Head of caudate nucleus (tissue), 42 donors: ENCODE measurements at regions not wholly inside any gene's neighbourhood (a gene's known extent, or its start where the extent isn't known, plus 50 kb on each side); places are given as distances from the start of the nearest gene placed in this dataset.

Source experiments
- DNase-seq, 42 donors: peaks; one replicate each; pipeline versions ENCODE4 v3.0.0 to v3.0.0-alpha.2; 2020 to 2021; ENCODE audit warnings: mixed read lengths in 7 of 42
- intact Hi-C: fragments of 100-400 bp; cut with DNase I; formaldehyde crosslinking; loops from one replicate; pipeline ENCODE4 v1.15.0; 2022

DNA sequence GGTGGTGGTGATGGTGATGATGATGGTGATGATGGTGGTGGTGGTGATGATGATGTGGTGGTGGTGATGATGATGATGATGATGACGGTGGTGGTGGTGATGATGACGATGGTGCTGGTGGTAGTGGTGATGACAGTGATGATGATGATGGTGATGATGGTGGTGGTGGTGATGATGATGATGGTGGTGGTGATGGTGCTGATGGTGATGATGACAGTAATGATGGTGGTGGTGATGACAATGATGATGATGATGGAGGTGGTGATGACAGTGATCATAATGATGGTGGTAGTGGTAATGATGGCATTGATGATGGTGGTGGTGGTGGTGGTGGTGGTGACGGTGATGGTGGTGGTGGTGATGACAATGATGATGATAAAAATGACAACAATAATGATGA is 52.1 kb upstream of the ANO1 start:
- intact Hi-C loops: no loop called here

DNA sequence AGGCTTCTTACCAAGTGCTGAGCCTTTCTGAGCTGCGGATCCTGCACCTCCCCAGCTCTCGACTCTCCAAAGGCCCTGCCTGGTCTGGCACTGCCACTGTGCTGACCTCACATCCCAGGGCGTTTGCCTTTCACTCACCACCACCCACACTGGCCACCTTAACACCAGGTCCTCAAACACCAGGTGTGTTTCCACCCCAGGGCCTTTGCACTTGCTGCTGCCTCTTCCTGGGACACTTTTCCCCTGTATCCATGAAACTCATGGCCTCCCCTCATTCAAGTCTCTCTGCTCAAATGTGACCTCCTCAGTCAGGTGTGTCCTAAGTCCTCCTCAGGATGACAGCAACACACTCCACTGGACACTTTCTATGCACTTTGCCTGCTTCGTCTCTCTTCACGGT is 51.4 kb upstream of the ANO1 start:
- no peak for DNase-seq
- intact Hi-C loops: no loop called here

More for the DNA sequence above, 52.1 kb upstream of the ANO1 start:
- DNase-seq: no peak

DNA sequence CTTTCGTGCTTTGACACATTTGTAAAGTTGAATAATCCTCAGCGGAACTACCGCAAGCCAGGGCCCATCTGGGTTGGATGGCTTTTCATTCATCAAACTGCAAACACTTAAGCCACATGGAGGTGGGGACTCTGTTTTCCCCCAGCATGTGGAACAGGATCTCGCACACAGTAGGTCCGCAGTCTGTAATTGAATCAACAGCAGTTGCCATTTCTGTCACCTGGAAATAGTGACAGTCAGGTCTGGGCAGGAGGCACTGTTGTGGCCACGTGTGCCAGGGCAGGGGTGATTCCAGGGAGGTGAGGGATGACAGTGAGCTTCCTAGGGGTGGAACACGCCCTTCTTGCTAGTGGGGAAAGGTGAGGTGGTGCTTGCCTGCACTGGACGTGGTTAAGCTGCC is 50.7 kb upstream of the ANO1 start:
- intact Hi-C loops: no loop called here
- no peak for DNase-seq

DNA sequence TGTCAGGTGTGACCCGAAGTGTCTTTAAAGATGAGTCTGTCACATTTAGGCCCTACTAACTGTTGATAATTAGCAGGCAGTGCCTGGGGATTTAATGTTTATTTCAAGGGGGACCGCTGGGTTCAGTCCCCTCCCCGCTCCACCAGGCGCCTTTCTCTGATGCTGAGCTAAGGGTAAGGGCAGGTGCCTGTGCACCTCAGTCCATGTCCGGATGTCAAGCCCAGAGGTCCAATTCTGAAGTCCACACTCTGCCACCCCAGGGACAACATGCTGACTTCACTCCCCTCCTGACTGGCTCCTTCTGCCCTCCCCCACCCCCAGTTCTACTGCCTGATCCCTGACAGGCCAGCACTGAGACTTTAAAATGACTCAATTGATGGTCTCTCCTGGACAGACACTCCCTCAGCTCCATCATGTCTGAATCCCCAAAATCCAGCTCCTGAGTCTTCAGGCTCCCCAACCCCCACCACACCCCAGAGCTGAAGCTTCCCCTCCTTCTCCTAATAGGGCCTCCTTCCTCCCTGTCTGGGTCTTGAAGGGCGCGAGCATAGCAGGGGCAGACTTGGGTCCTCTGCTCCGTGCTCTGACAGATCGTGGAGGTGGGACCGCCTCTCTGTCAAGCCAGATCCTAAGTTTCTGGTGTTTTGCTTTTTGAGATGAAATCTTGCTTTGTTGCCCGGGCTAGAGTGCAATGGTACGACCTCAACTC is 49.8 kb upstream of the ANO1 start:
- intact Hi-C loops: no loop called here
- no peak for DNase-seq
